ENCODE measurements at regions not wholly inside any gene's neighbourhood (a gene's known extent, or its start where the extent isn't known, plus 50 kb on each side); places are given as distances from the start of the nearest gene placed in this dataset.

DNA sequence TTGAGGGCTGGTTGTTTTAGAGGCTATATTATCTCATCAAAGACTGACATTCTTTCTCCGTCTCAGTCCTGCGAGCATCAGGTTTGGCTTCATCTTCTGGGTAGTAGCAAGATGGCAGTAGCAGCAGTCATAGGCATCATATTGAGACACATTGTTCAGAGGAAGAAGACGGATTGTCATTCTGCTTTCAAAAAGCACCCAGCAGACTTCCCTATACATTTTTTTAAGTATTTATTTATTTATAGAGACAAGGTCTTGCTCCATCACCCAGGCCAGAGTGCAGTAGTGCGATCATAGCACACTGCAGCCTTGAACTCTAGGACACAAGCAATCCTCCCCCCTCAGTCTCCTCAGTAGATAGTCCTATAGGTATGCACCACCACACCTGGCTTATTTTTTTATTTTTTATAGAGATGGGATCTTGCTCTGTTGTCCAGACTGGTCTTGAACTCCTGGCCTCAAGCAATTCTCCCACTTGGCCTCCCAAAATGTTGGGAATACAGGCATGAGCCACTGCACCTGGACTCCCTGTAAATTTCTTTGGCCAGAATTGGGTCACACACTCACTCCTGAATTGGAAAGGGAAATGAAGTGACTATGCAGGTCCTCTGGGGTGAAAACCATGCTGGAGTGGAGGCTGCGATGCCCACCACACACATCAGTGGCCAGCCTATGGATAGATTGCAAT lies 125.4 kb downstream of the SLC38A6 start:
- no peak for DNase-seq

- DNase-seq: no peak
Observed at GRCh38 chr14:61104358-61104757, 123.3 kb downstream of the SLC38A6 start.

- no peak for DNase-seq
Observed at GRCh38 chr14:61103541-61104339, 122.7 kb downstream of the SLC38A6 start.

GRCh38 chr14:61102549-61103466 lies 121.8 kb downstream of the SLC38A6 start:
- DNase-seq: no peak

Measured in activated naive CD4-positive, alpha-beta T cell treated with anti-CD3 and anti-CD28 coated beads, Interleukin-2, amount 50 U/mL, for 16 hours (primary cell).